Thyroid gland (tissue), 4 donors: ENCODE measurements at regions not wholly inside any gene's neighbourhood (a gene's known extent, or its start where the extent isn't known, plus 50 kb on each side); places are given as distances from the start of the nearest gene placed in this dataset.
"Not testable (repeated sequence)": the region's sequence is repeated elsewhere in the genome, so short reads cannot be mapped to it uniquely, and the experiment has no call there.

Source experiments
- DNase-seq, 2 donors: peaks; one replicate each; pipeline ENCODE4 v3.0.0-alpha.2; 2019
- H3K27ac ChIP-seq, 3 donors: fragments of 200-600 bp; sonication (generic); 1 replicate in 2 of 3; 2 replicates in 1 of 3; pipeline ENCODE4 v1.5.1; 2016 to 2019; ENCODE audit warnings: mild to moderate bottlenecking in 1 of 3, moderate library complexity in 1 of 3
- H3K27me3 ChIP-seq: fragments of 200-600 bp; sonication (generic); one replicate; pipeline ENCODE4 v1.5.1; 2019
- H3K36me3 ChIP-seq, 2 donors: fragments of 200-600 bp; sonication (generic); one replicate each; pipeline ENCODE4 v1.5.1; 2016 to 2019
- H3K4me1 ChIP-seq, 2 donors: fragments of 200-600 bp; sonication (generic); one replicate each; pipeline ENCODE4 v1.5.1; 2017 to 2019
- H3K4me3 ChIP-seq, 3 donors: fragments of 200-600 bp; sonication (generic); replicated peaks in 1 of 3; 1 replicate in 2 of 3; 2 replicates in 1 of 3; pipeline ENCODE4 v1.5.1; 2016; ENCODE audit warnings: mild to moderate bottlenecking in 1 of 3
- H3K9me3 ChIP-seq: fragments of 200-600 bp; sonication (generic); one replicate; pipeline ENCODE4 v1.5.1; 2017
- POLR2A ChIP-seq, 2 donors: fragments of 450-650 bp; IDR thresholded peaks; one replicate each; pipeline ENCODE4 v1.6.1; 2017; ENCODE audit warnings: antibody characterized with exemption in 2 of 2, mild to moderate bottlenecking in 2 of 2, moderate library complexity in 1 of 2
- WGBS, 2 donors: methylation state at CpG; one replicate each; pipeline ENCODE4 v1.1.5; 2017; 5-methylcytosine and 5-hydroxymethylcytosine counted together
- intact Hi-C: fragments of 100-400 bp; cut with DNase I; formaldehyde crosslinking; loops from one replicate; pipeline ENCODE4 v1.15.1; 2023
- TF ChIP-seq, protein P1 (sequence below), 6 experiments: fragments of 200-600 bp in 3 of 6; fragments of 450-650 bp in 3 of 6; sonication (generic) in 3 of 6; IDR thresholded peaks; one replicate each; pipeline ENCODE4 v1.5.1; 2016 to 2019; ENCODE audit warnings: antibody characterized with exemption in 6 of 6, mild to moderate bottlenecking in 2 of 6, inconsistent platforms in 1 of 6, moderate library complexity in 1 of 6

DNA sequence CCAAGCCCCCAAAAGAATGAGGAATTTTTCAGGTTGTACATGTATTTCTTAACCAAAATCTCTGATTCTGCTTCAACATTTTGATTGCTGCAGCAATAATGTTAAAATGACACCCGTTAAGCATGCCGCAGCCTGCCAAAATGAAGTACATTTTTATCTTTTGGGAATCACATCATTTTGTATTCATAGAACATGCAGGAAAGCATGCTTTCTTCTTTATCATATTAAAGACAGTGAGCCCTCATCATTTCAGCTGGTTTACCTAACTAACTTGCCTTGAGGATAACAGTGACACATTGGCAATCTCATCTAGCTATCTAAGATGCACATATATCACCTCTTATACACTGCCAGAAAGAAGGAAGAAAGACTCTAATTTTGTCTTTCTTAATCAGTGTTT, 299.2 kb downstream of the LTN1 start:
- no peak for DNase-seq
- no peak overlapping the region for H3K27ac ChIP-seq
- 93 to 96% methylated on average over 2 of the region's 2 CpGs for WGBS, 2 donors
- intact Hi-C loops, result no loop called here
- no peaks in the 10 kb centered on the region for H3K9me3 ChIP-seq
- H3K27me3 ChIP-seq, result no peaks in the 10 kb centered on the region
- H3K36me3 ChIP-seq, result no peaks in the 10 kb centered on the region
- TF ChIP-seq POLR2A (IDR thresholded peaks at IDR 0.05), result no peak
- TF ChIP-seq, protein P1, sequence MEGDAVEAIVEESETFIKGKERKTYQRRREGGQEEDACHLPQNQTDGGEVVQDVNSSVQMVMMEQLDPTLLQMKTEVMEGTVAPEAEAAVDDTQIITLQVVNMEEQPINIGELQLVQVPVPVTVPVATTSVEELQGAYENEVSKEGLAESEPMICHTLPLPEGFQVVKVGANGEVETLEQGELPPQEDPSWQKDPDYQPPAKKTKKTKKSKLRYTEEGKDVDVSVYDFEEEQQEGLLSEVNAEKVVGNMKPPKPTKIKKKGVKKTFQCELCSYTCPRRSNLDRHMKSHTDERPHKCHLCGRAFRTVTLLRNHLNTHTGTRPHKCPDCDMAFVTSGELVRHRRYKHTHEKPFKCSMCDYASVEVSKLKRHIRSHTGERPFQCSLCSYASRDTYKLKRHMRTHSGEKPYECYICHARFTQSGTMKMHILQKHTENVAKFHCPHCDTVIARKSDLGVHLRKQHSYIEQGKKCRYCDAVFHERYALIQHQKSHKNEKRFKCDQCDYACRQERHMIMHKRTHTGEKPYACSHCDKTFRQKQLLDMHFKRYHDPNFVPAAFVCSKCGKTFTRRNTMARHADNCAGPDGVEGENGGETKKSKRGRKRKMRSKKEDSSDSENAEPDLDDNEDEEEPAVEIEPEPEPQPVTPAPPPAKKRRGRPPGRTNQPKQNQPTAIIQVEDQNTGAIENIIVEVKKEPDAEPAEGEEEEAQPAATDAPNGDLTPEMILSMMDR (IDR thresholded peaks at IDR 0.05), result no peak
- no peak overlapping the region for H3K4me3 ChIP-seq
- H3K4me1 ChIP-seq, result no peaks in the 10 kb centered on the region

DNA sequence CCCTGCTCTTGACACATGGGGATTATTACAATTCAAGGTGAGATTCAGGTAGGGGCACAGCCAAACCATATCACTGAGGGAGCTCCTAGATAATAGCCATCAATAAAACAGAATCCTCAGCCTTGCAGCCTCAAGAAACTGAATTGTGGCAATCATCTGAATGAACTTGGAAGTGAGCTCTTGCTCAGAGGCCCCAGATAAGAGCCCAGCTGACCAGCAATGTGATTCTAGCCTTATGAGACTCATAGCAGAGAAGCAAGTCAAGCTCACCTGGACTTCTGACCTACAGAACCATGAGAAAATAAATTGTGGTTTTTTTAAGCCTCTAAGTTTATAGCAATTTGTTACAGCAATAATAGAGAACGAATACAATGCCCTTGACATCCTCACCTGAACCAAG, 302.5 kb downstream of the LTN1 start:
- Histone ChIP-seq H3K9me3 (no peaks in the 10 kb centered on the region), H3K36me3 (no peaks in the 10 kb centered on the region), H3K4me3 (no peak overlapping the region), H3K27ac (no peak overlapping the region), H3K27me3 (no peaks in the 10 kb centered on the region), H3K4me1 (peaks cover 0 to 7% of the 10 kb centered on the region in 2 donors)
- intact Hi-C loops, result no loop called here
- WGBS, 2 donors, result 90 to 93% methylated on average over 1 of the region's 1 CpG
- TF ChIP-seq POLR2A (IDR thresholded peaks at IDR 0.05), result no peak
- TF ChIP-seq, protein P1 (IDR thresholded peaks at IDR 0.05), result no peak
- no peak for DNase-seq

DNA sequence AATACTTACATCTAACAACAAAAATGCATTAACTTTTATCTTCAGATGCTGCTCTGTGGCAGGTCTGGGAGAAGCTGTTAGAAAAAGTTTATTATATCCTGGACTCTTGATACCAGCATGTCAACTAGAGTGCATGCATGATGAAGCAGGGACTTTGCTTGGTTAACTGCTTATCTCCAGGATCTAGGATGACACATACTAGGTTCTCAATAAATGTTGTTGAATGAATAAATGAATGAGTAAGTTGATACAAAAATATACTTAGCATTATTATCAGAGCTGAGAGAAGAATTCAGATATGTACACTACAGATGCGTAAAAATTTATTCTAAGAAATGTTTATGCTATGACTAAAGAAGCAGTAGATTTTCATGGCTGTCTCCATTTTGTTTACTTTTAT, 304.3 kb downstream of the LTN1 start:
- H3K36me3 ChIP-seq, result no peaks in the 10 kb centered on the region
- no peaks in the 10 kb centered on the region for H3K27me3 ChIP-seq
- no peaks in the 10 kb centered on the region for H3K9me3 ChIP-seq
- intact Hi-C loops, result no loop called here
- DNase-seq, result no peak
- 94 to 97% methylated on average over 1 of the region's 1 CpG for WGBS, 2 donors
- TF ChIP-seq POLR2A (IDR thresholded peaks at IDR 0.05), result no peak
- TF ChIP-seq, protein P1 (IDR thresholded peaks at IDR 0.05), result no peak
- H3K27ac ChIP-seq, result no peak overlapping the region
- peaks cover 0 to 7% of the 10 kb centered on the region in 2 donors for H3K4me1 ChIP-seq
- no peak overlapping the region for H3K4me3 ChIP-seq

DNA sequence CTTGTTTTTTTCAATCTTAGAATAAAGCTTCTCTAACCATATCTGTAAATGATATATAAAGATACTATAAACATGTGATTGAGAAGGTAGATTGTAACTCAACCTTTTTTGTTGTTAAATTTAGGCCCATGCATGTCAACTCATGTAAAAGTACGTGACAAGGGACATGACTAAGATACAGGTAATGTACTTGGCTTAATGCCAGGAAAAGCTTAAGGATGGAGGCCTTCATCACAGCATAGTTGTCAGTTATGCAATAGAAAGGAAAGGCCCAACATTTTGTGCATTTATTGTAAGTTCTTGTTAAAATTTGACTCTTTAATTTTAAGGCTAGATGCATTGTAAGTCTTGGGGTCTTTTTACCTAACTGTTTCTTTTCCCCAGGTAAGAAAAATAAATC, 305.1 kb downstream of the LTN1 start:
- 93 to 96% methylated on average over 1 of the region's 1 CpG for WGBS, 2 donors

DNA sequence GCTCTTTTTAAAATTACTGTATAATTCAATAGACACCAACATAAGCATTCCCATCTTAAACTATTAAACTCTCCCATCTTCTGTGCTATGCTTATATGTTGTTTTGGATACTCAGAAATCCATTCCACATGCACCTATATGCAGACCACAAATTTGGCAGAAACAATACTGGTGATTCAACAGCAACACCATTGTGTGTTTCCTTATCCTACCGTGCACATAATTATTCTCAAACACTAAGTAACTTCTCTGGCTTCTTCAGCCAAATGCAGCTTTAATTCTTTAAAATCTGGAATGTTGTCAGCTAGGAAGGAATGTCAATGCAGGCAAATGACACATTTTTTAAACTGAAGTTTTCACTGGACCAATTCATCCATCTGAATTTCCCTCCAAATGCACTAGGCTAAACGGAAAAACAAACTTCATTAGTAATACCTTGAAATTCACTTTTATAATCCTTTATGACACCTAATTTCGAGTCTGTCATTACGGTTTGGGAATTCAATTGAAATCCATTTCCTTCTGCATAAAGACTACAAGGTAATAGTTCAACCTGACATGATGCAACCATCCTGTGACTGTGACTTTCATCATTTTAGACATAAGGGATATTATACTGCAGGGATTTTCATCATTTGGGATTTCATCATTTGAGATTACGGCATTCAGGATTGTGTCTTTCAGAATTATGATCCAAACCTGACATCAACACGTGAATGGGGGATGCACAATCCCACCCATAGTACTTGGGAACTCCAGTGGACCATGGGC, 308.5 kb downstream of the LTN1 start:
- no peak for DNase-seq
- WGBS, 2 donors, result 88 to 91% methylated on average over 6 of the region's 6 CpGs
- no peaks in the 10 kb centered on the region for H3K9me3 ChIP-seq
- H3K27me3 ChIP-seq, result no peaks in the 10 kb centered on the region
- TF ChIP-seq POLR2A (IDR thresholded peaks at IDR 0.05), result no peak
- TF ChIP-seq, protein P1 (IDR thresholded peaks at IDR 0.05), result no peak
- H3K36me3 ChIP-seq, result no peaks in the 10 kb centered on the region
- no peak overlapping the region for H3K27ac ChIP-seq
- H3K4me1 ChIP-seq, result peaks cover 0 to 7% of the 10 kb centered on the region in 2 donors
- H3K4me3 ChIP-seq, result no peak overlapping the region
- intact Hi-C loops, result no loop called here

More for the DNA sequence above, 305.1 kb downstream of the LTN1 start:
- no peak for TF ChIP-seq POLR2A (IDR thresholded peaks at IDR 0.05)
- TF ChIP-seq, protein P1 (IDR thresholded peaks at IDR 0.05), result no peak
- no peaks in the 10 kb centered on the region for H3K36me3 ChIP-seq
- H3K27ac ChIP-seq, result no peak overlapping the region
- H3K4me3 ChIP-seq, result no peak overlapping the region
- H3K9me3 ChIP-seq, result no peaks in the 10 kb centered on the region
- H3K27me3 ChIP-seq, result no peaks in the 10 kb centered on the region
- intact Hi-C loops, result no loop called here
- DNase-seq, result no peak
- peaks cover 0 to 7% of the 10 kb centered on the region in 2 donors for H3K4me1 ChIP-seq

DNA sequence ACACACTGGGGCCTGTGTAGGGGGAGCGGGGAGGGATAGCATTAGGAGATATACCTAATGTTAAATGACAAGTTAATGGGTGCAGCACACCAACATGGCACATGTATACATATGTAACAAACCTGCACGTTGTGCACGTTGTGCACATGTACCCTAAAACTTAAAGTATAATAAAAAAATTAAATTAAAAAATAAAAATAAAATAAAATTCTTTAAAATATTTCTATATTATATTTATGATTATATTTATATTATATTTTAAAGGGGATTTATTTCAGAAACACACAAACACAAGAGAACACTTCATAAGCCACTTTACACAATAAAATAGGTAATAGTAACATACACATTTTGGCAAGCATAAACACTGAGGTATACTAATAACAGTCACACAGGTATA, 309.8 kb downstream of the LTN1 start:
- H3K4me3 ChIP-seq, H3K27me3 ChIP-seq, intact Hi-C loops, DNase-seq, H3K27ac ChIP-seq, H3K4me1 ChIP-seq, H3K9me3 ChIP-seq, H3K36me3 ChIP-seq: not testable (repeated sequence)
- WGBS, 2 donors, result 98 to 99% methylated on average over 3 of the region's 3 CpGs

DNA sequence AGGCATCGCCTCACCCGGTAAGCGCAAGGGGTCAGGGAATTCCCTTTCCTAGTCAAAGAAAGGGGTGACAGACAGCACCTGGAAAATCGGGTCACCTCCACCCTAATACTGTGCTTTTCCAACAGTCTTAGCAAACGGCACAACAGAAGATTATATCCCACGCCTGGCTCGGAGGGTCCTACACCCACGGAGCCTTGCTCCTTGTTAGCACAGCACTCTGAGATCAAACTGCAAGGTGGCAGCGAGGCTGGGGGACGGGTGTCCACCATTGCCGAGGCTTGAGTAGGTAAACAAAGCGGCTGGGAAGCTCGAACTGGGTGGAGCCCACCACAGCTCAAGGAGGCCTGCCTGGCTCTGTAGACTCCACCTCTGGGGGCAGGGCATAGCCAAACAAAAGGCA, 315.6 kb downstream of the LTN1 start:
- H3K9me3 ChIP-seq, DNase-seq, H3K27ac ChIP-seq, H3K4me3 ChIP-seq, H3K27me3 ChIP-seq, H3K4me1 ChIP-seq, intact Hi-C loops, H3K36me3 ChIP-seq: not testable (repeated sequence)
- 89% methylated on average over 6 to 13 of the region's 13 CpGs for whole genome bisulfite sequencing, 2 donors
